Urinary bladder (tissue), 3 donors: ENCODE measurements at regions not wholly inside any gene's neighbourhood (a gene's known extent, or its start where the extent isn't known, plus 50 kb on each side); places are given as distances from the start of the nearest gene placed in this dataset.

Source experiments
- DNase-seq: peaks from one replicate; pipeline ENCODE4 v3.0.0-alpha.2; 2015; ENCODE audit errors: extremely low spot score
- H3K27ac ChIP-seq: one replicate; pipeline ENCODE4 v1.5.1; 2013; ENCODE audit warnings: low read depth, mild to moderate bottlenecking, moderate library complexity
- H3K36me3 ChIP-seq: one replicate; pipeline ENCODE4 v1.6.1; 2013; ENCODE audit warnings: mild to moderate bottlenecking, moderate library complexity; ENCODE audit not compliant: insufficient read depth
- H3K4me1 ChIP-seq: one replicate; pipeline ENCODE4 v1.6.1; 2013; ENCODE audit warnings: mild to moderate bottlenecking, moderate library complexity; ENCODE audit not compliant: insufficient read depth
- H3K4me3 ChIP-seq: one replicate; pipeline ENCODE4 v1.5.1; 2013; ENCODE audit warnings: low read depth, low read length
- whole genome bisulfite sequencing: extraction: QIAGEN DNeasy Blood & Tissue Kit; methylation state at CpG from one replicate; pipeline ENCODE4 v1.1.7; 2013; 5-methylcytosine and 5-hydroxymethylcytosine counted together
- donor health status: healthy with polysubstance abuse.
- donor health status: healthy.

DNA sequence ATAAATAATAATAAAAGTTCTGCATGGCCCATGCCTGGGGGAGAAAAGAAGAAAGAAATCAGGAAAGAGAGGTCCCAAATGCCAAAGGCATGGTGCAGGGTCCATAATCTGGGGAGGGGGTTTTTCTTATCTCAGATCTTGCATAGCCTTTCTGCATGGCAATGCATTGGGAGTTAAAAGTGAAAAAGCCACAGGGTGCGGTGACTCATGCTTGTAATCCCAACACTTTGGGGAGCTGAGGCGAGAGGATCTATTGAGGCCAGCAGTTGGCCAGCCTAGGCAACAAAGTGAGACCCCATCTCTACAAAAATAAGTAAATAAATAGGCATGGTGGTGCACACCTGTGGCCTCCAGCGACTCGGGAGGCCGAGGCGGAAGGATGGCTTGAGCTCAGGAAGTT, 76.8 kb upstream of the GATA2 start:
- no peak for DNase-seq
- Histone ChIP-seq H3K4me1 (no peaks in the 10 kb centered on the region), H3K27ac (no peak overlapping the region), H3K4me3 (no peak overlapping the region), H3K36me3 (no peaks in the 10 kb centered on the region)
- WGBS = 89% methylated on average over 6 of the region's 6 CpGs

DNA sequence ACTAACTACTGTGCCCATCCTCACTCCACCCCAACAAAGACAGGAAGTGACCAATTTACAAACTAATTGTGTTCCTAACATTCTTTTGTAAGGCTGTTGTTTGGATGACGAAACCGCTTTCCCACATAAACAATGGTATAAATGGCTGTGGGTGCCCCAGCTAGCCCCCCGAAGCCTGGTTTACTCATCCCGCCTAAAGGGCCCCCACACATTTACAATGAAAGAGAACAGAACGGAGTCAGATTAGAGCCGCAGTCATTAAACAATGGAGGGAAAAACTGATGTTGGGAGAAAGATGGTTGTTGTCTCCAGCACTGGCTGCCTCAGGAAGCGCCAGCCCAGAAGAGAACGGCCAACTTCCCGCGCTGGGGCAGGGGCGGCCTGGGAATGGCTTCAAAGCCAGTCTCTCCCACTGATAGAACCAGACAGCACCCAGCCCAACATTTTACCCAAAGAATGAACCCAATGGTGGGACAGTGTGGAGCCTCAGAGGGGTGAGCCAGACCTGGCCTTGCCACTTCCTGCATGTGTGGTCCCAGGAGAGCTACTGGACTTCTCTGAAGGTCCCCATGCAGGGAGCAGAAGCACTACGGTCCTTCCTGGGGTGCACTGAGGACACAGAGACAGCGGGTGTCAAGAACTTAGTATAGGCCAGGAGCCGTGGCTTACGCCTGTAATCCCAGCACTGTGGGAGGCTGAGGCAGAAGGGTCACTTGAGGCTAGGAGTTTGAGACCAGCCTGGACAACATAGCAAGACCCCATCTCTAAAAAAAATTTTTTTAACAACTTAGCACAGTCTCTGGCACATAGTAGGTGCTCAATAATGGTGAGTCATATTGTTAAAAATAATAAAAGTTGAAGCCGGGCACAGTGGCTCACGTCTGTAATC, 75.8 kb upstream of the GATA2 start:
- WGBS = 75% methylated on average over 17 of the region's 17 CpGs
- no peaks in the 10 kb centered on the region for H3K4me1 ChIP-seq
- DNase-seq = no peak
- no peaks in the 10 kb centered on the region for H3K36me3 ChIP-seq
- H3K27ac ChIP-seq = no peak overlapping the region
- H3K4me3 ChIP-seq = no peak overlapping the region

DNA sequence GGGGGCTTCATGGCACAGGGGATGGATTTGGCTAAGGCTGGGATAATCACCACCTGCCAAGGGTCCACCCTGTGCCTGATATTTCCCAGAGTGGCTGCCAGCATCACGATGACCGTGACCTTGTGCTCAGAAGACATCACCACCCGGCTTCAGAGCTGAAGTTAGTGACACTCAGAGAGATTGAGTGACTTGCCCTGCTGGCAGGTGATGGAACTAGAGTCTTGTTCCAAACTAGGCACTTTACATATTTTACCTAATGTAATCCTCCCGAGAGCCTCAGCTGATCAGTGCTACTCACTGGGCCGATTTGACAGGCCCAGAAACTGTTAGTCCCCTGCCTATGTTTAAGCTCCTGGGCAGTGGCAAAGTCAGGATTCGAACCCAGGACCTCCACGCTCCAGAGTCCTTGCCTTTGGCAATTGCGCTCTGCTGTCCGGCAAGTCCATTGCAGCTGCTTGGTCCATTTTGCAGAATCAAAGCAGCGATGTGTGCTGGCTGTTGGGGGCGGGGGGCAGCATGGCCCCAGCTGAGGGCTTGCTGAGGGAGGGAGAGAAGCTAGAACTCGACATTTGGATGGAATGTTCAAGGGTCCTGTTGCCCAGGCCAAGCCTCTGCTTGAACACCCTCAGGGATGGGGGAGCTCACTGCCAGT, 74.8 kb upstream of the GATA2 start:
- Histone ChIP-seq H3K4me3 (no peak overlapping the region), H3K4me1 (no peaks in the 10 kb centered on the region), H3K27ac (no peak overlapping the region), H3K36me3 (no peaks in the 10 kb centered on the region)
- DNase-seq = no peak
- 81% methylated on average over 12 of the region's 12 CpGs for WGBS

DNA sequence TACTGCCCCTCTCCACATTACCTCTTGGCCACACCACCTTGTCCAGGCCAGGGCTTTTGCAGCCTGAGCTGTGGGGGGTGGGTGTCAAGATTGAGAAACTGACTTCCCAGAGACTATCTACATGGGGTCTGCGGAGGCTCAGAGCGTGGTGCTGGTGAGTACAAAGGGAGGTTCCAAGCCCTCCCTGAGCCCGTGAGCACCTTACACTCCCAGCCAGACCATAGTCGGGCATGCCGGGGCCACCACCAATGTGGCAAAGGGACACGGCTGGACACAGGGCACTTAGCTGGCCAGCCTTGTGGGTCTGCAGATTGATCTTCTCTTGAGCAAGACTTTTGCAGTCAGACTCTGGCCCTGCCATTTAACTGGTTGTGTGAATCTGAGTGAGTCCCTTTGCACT, 74.1 kb upstream of the GATA2 start:
- no peaks in the 10 kb centered on the region for H3K4me1 ChIP-seq
- DNase-seq = no peak
- H3K36me3 ChIP-seq = no peaks in the 10 kb centered on the region
- H3K27ac ChIP-seq = no peak overlapping the region
- 98% methylated on average over 6 of the region's 6 CpGs for WGBS
- no peak overlapping the region for H3K4me3 ChIP-seq

DNA sequence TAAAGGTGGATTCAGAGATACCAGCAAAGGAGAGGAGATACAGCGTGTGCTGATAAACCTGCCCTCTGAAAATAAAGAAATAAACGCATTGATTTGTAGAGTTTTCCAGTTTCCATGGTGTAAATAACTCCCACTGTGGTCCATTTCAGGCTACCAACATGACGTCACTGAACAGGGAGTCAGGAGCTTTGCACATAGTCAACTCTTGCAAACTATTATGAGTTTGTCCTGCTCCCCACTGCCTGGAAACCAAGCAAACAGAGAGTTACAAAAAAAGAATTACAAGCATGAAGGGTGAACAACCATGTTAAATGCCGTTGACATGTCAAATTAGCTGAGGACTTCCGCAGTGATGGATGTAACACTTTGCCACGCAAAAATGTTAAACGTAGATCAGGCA, 70.4 kb upstream of the GATA2 start:
- H3K27ac ChIP-seq = no peak overlapping the region
- H3K36me3 ChIP-seq = no peaks in the 10 kb centered on the region
- no peak for DNase-seq
- 63% methylated on average over 7 of the region's 7 CpGs for whole genome bisulfite sequencing
- H3K4me1 ChIP-seq = no peaks in the 10 kb centered on the region
- H3K4me3 ChIP-seq = no peak overlapping the region

DNA sequence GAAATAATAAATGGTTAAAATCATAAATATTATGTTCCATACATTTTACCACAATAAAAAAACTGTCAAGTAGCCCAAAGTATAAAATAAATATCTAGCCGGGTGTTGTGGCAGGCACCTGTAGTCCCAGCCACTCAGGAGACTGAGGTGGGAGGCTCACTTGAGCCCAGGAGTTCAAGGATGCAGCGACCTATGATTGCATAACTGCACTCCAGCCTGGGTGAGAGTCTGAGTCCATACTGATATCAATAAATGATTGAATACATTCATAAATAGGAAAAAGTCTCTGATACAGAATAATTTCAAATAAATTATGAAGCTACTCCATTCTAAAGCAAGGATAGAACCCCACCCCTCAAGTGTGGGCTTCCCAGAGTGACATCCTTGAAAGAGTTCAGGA, 68.5 kb upstream of the GATA2 start:
- no peaks in the 10 kb centered on the region for H3K4me1 ChIP-seq
- no peaks in the 10 kb centered on the region for H3K36me3 ChIP-seq
- 82% methylated on average over 2 of the region's 2 CpGs for WGBS
- H3K4me3 ChIP-seq = no peak overlapping the region
- no peak for DNase-seq
- H3K27ac ChIP-seq = no peak overlapping the region

DNA sequence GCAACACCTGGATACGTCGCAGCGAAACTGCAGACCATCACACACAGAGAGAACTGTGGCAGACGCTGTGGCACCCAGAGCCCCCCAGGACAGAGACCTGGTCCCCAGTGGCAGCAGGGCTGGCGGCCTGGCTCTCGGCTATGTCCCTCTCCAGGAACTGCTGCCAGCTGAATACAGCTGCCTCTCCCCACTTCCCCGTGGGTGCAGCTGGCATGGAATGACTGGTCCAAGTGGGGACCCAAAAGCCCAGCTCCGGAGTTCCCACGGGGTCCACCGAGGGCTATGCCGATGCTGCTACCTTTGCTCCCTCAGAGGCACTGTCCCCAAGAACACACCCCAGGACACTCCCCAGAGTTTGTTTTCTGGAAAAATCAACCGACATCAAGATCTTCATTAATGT, 67.8 kb upstream of the GATA2 start:
- WGBS = 91% methylated on average over 12 of the region's 12 CpGs
- Histone ChIP-seq H3K4me3 (no peak overlapping the region), H3K27ac (no peak overlapping the region), H3K36me3 (no peaks in the 10 kb centered on the region), H3K4me1 (no peaks in the 10 kb centered on the region)
- DNase-seq = no peak

DNA sequence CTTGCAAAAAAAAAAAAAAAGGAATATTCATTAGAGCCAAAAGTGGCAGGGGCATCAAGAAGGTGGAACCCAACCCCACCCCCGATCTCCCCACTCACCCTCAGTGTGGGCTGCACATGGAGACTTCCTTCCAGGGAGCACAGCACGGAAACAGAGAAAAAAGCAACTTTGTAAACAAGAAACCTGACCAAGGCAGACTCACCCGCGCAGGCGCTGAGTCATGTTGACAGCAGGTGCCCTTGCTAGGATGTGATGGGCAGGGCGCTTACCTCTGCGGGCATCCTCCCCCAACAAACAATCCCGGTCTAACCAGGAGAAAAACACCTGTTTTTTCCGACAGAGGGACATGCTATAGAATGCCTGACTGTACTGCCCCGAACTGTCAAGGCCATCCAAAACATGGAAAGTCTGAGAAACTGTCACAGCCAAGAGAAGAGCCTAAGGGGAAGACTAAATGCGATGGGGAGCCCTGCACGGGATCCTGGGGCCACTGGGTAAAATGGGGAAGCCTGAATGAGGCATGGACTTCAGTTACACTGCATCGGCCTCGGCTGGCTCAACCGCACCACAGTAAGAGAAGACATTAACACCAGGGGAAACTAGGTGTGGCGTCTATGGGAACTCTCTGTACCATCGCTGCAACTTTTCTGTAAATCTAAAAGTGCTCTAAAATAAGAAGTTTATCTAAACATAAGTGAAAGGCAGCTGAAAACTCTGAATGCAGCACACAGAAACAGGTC, 66.7 kb upstream of the GATA2 start:
- H3K36me3 ChIP-seq = no peaks in the 10 kb centered on the region
- no peak for DNase-seq
- H3K4me1 ChIP-seq = no peaks in the 10 kb centered on the region
- H3K27ac ChIP-seq = no peak overlapping the region
- WGBS = 49% methylated on average over 17 of the region's 17 CpGs
- no peak overlapping the region for H3K4me3 ChIP-seq

DNA sequence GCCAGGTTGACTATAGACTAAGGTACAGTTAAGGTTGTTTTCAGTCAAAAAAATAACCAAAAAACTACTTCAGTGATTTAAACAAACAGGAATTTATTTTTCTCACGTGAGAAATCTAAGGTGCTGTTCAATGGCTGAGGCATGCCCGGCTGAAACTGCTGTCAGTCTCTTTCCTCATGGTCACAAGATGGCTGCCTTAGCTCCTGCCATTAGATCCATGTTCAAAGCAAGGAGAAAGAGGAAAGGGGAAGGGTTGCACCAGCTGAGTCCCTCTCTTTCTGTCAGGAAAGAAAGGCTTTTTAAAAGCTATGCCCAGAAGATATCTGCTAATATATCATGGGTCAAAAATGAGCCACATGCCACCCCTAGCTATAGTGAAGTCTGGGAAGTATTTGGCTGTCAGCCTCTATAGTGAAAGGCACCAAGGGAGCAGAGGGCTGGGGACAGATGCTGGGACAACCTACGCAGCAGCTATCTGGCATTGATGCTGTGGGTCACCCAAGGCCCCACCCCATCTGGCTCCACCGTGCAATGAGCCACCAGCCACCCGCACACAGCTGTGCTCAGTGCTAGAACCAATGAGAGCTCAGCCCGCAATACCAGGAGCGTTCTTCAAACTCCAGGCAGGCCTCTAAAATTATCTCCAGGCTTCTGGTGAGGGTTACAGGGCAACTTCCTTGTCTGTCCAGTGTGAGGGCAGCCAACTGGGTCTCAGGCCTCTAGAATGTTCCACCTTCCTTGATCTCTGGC, 64.7 kb upstream of the GATA2 start:
- H3K36me3 ChIP-seq = no peaks in the 10 kb centered on the region
- H3K4me1 ChIP-seq = no peaks in the 10 kb centered on the region
- no peak overlapping the region for H3K4me3 ChIP-seq
- DNase-seq = no peak
- WGBS = 87% methylated on average over 7 of the region's 7 CpGs
- H3K27ac ChIP-seq = no peak overlapping the region

DNA sequence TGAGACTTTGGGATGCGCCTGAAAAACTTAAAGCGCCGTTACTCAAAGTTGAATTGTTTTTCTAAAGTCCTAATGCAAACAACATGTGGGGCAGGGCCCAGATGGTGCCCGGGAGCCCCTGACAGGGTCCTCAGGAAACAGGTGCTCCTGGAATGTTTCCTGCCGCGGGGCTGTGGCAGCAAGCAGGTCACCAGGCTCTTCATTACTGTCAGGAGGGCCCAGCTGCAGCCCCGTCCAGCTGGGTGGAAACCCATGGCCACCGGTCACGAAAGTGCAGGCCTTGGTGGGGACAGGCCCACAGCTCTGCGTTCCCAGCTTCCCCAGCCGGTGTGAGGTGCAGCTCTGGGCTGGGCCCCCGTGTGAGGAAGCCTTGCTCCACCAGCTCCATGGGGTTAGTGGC, 63.9 kb upstream of the GATA2 start:
- Histone ChIP-seq H3K27ac (no peak overlapping the region), H3K4me3 (no peak overlapping the region), H3K36me3 (no peaks in the 10 kb centered on the region), H3K4me1 (no peaks in the 10 kb centered on the region)
- no peak for DNase-seq
- 67% methylated on average over 12 of the region's 12 CpGs for WGBS

DNA sequence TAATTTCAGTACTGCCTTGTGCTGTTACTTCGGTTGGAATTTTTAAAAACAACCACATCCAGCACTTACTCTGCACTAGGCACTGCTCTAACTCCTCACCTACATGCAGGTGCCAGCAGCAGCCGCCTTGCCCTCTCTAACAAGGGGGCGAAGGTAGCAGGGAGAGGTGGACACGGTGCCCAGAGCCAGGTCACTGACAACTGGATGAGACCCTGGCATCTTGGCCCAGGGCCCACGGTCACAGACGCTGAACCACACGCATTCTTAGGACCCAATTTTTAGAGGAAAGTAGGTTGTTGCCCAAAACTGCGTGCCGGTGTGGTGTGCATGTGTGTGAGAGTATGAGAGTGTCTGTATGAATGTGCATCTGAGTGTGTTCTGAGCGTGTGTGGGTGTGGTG, 63.4 kb upstream of the GATA2 start:
- DNase-seq = no peak
- Histone ChIP-seq H3K4me3 (no peak overlapping the region), H3K27ac (no peak overlapping the region), H3K4me1 (no peaks in the 10 kb centered on the region), H3K36me3 (no peaks in the 10 kb centered on the region)
- 76% methylated on average over 10 of the region's 10 CpGs for WGBS

DNA sequence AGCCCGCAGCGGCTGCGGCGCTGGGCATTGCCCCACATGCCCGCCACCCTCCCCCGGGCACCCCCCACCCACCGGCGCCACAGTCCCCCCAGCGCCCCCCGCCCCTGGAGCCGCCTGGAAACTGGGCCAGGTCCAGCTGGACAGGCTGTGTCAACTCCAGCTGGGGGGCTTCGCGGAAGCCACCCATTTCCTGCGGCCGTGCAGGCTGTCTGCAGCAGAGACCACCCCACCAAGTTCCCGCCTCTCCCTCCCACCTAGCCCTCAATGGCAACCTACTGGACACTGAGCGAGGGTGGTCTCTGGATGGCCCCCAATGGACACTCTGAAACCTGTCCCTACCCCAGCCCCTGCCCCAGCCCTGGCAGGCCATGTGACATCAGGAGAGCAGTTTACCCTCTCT, 62.8 kb upstream of the GATA2 start:
- Histone ChIP-seq H3K27ac (no peak overlapping the region), H3K4me3 (no peak overlapping the region), H3K4me1 (no peaks in the 10 kb centered on the region), H3K36me3 (no peaks in the 10 kb centered on the region)
- DNase-seq = no peak
- 28% methylated on average over 17 of the region's 17 CpGs for WGBS

DNA sequence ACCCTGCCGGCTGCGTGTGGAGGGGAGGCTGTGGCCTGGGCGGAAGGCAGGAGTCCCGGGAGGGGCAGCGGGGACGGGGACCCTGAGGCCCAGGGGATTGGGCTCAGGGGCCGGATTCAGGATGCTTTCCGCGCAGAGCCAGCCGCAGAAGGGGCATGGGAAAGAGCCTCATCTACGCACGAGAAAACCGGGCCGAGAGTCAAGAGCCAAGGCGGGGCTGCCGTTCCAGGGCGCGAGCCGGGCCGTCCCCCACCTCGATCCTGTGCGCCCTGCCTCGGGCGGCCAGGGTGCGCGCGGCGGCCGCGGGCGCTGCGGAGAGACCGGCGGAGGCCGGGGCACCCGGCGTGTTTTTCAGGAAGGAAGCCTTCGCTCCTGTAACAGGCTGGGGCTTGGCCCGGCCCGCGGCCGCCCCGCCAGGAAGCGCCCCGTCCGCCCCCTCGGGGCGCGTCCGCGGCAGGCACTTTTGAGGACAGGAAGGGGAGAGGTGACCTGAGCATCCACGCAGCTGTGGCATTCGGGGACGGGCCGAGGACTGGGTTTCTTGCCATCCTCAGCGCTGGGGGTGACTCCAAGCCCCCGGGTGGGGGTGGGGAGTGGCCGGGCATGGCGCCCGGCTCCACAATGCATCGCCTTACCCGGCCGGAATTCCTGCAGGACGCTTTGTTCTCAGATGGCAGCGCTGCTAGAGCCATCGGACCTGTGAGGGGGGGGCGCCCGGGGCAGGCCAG, 62.3 kb upstream of the GATA2 start:
- no peaks in the 10 kb centered on the region for H3K4me1 ChIP-seq
- WGBS = 5% methylated on average over 68 of the region's 68 CpGs
- no peaks in the 10 kb centered on the region for H3K36me3 ChIP-seq
- H3K27ac ChIP-seq = no peak overlapping the region
- no peak overlapping the region for H3K4me3 ChIP-seq
- DNase-seq = no peak
